Esophagus muscularis mucosa (tissue), 4 donors: ENCODE measurements at regions not wholly inside any gene's neighbourhood (a gene's known extent, or its start where the extent isn't known, plus 50 kb on each side); places are given as distances from the start of the nearest gene placed in this dataset.

Source experiments
- DNase-seq: peaks from one replicate; pipeline ENCODE4 v3.0.0-alpha.2; 2017; ENCODE audit errors: extremely low spot score
- H3K27ac ChIP-seq, 4 donors: fragments of 200-600 bp; sonication (generic); replicated peaks in 1 of 4; 1 replicate in 3 of 4; 2 replicates in 1 of 4; pipeline ENCODE4 v1.5.1; 2016 to 2019; ENCODE audit warnings: mild to moderate bottlenecking in 1 of 4
- H3K27me3 ChIP-seq, 4 donors: fragments of 200-600 bp; sonication (generic); one replicate each; pipeline versions ENCODE4 v1.5.1 to v1.6.0; 2016 to 2019
- H3K36me3 ChIP-seq, 4 donors: fragments of 200-600 bp; sonication (generic); one replicate each; pipeline ENCODE4 v1.5.1; 2016 to 2019
- H3K4me1 ChIP-seq, 4 donors: fragments of 200-600 bp; sonication (generic); one replicate each; pipeline ENCODE4 v1.5.1; 2016 to 2019
- H3K4me3 ChIP-seq, 4 donors: fragments of 200-600 bp; sonication (generic); 1 replicate in 2 of 4; 2 replicates in 2 of 4; pipeline ENCODE4 v1.5.1; 2016 to 2019; ENCODE audit warnings: mild to moderate bottlenecking in 4 of 4, moderate library complexity in 1 of 4
- H3K9me3 ChIP-seq, 4 donors: fragments of 200-600 bp; sonication (generic); 1 replicate in 3 of 4; 2 replicates in 1 of 4; pipeline ENCODE4 v1.5.1; 2016 to 2019
- EP300 ChIP-seq: sonication (generic); formaldehyde crosslinking; IDR thresholded peaks from one replicate; pipeline ENCODE4 v1.6.1; 2017; ENCODE audit warnings: antibody characterized with exemption
- POLR2A ChIP-seq: fragments of 450-650 bp; IDR thresholded peaks from one replicate; pipeline ENCODE4 v1.6.1; 2017; ENCODE audit warnings: antibody characterized with exemption, moderate library complexity, mild to moderate bottlenecking, low read depth
- POLR2AphosphoS5 ChIP-seq, 2 donors: sonication (generic); formaldehyde crosslinking; IDR thresholded peaks; one replicate each; pipeline ENCODE4 v1.6.1; 2017; ENCODE audit warnings: antibody characterized with exemption in 2 of 2
- WGBS: methylation state at CpG from one replicate; pipeline ENCODE4 v1.1.5; 2018; 5-methylcytosine and 5-hydroxymethylcytosine counted together
- intact Hi-C: fragments of 100-400 bp; cut with DNase I; formaldehyde crosslinking; loops from one replicate; pipeline ENCODE4 v1.15.1; 2023
- TF ChIP-seq, protein P1 (sequence below), 3 experiments: fragments of 200-600 bp in 2 of 3; fragments of 450-650 bp in 1 of 3; sonication (generic) in 2 of 3; IDR thresholded peaks; one replicate each; pipeline ENCODE4 v1.5.1; 2017 to 2019; ENCODE audit warnings: antibody characterized with exemption in 3 of 3, mild to moderate bottlenecking in 2 of 3, moderate library complexity in 1 of 3

DNA sequence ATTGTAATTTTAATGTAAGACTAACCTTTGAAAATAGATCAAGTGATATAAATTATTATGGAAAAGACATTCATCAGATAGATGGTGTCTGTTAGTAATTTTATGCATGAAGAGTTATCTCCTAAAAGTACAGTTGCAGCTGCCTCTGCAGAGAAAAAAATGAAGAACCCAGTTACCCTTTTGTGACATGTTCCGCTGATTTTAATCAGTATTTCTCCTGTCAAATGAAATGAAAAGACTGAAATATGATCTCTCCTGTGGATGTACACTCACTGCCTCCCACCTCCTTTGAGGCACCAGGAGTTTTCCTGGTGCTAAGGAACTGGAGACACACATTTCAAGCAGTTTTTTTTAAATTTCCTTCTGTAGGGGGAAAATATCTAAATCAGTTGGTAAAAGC, 277.4 kb downstream of the KIF4B start:
- Histone ChIP-seq H3K27me3 (no peaks in the 10 kb centered on the region), H3K4me3 (no peak overlapping the region), H3K36me3 (no peaks in the 10 kb centered on the region), H3K9me3 (no peaks in the 10 kb centered on the region), H3K4me1 (no peaks in the 10 kb centered on the region), H3K27ac (no peak overlapping the region)
- no peak for DNase-seq
- intact Hi-C loops: no loop called here
- TF ChIP-seq POLR2AphosphoS5 (IDR thresholded peaks at IDR 0.05) (no peak), POLR2A (no peak), EP300 (no peak)
- TF ChIP-seq, protein P1, sequence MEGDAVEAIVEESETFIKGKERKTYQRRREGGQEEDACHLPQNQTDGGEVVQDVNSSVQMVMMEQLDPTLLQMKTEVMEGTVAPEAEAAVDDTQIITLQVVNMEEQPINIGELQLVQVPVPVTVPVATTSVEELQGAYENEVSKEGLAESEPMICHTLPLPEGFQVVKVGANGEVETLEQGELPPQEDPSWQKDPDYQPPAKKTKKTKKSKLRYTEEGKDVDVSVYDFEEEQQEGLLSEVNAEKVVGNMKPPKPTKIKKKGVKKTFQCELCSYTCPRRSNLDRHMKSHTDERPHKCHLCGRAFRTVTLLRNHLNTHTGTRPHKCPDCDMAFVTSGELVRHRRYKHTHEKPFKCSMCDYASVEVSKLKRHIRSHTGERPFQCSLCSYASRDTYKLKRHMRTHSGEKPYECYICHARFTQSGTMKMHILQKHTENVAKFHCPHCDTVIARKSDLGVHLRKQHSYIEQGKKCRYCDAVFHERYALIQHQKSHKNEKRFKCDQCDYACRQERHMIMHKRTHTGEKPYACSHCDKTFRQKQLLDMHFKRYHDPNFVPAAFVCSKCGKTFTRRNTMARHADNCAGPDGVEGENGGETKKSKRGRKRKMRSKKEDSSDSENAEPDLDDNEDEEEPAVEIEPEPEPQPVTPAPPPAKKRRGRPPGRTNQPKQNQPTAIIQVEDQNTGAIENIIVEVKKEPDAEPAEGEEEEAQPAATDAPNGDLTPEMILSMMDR (IDR thresholded peaks at IDR 0.05): no peak
- 61% methylated on average over 1 of the region's 1 CpG for WGBS

- no peak overlapping the region for H3K4me3 ChIP-seq
- WGBS: 76% methylated on average over 4 of the region's 4 CpGs
- TF ChIP-seq, protein P1 (IDR thresholded peaks at IDR 0.05): no peak
- TF ChIP-seq EP300 (no peak), POLR2A (no peak), POLR2AphosphoS5 (IDR thresholded peaks at IDR 0.05) (no peak)
These were observed 280.1 kb downstream of the KIF4B start for GRCh38 chr5:155293605-155294178.

GRCh38 chr5:155295111-155295510, 281.6 kb downstream of the KIF4B start:
- intact Hi-C loops: no loop called here

More at GRCh38 chr5:155293605-155294178, 280.1 kb downstream of the KIF4B start:
- Histone ChIP-seq H3K36me3 (no peaks in the 10 kb centered on the region), H3K27ac (no peak overlapping the region), H3K27me3 (no peaks in the 10 kb centered on the region), H3K9me3 (no peaks in the 10 kb centered on the region), H3K4me1 (no peaks in the 10 kb centered on the region)
- intact Hi-C loops: no loop called here
- no peak for DNase-seq

GRCh38 chr5:155299386-155300005, 285.9 kb downstream of the KIF4B start:
- Histone ChIP-seq H3K4me3 (no peak overlapping the region), H3K9me3 (no peaks in the 10 kb centered on the region), H3K36me3 (no peaks in the 10 kb centered on the region), H3K27me3 (no peaks in the 10 kb centered on the region), H3K4me1 (no peaks in the 10 kb centered on the region), H3K27ac (no peak overlapping the region)
- DNase-seq: no peak
- intact Hi-C loops: no loop called here
- TF ChIP-seq EP300: no peak
- TF ChIP-seq POLR2AphosphoS5 (IDR thresholded peaks at IDR 0.05): no peak
- TF ChIP-seq, protein P1 (IDR thresholded peaks at IDR 0.05): no peak
- no peak for TF ChIP-seq POLR2A
- WGBS: 78% methylated on average over 8 of the region's 8 CpGs

More at GRCh38 chr5:155295111-155295510, 281.6 kb downstream of the KIF4B start:
- 55% methylated on average over 1 of the region's 1 CpG for WGBS
- Histone ChIP-seq H3K4me3 (no peak overlapping the region), H3K9me3 (no peaks in the 10 kb centered on the region), H3K27ac (no peak overlapping the region), H3K4me1 (no peaks in the 10 kb centered on the region), H3K36me3 (no peaks in the 10 kb centered on the region), H3K27me3 (no peaks in the 10 kb centered on the region)
- DNase-seq: no peak
- TF ChIP-seq EP300 (no peak), POLR2A (no peak), POLR2AphosphoS5 (IDR thresholded peaks at IDR 0.05) (no peak)
- TF ChIP-seq, protein P1 (IDR thresholded peaks at IDR 0.05): no peak
